ENCODE measurements at regions not wholly inside any gene's neighbourhood (a gene's known extent, or its start where the extent isn't known, plus 50 kb on each side); places are given as distances from the start of the nearest gene placed in this dataset.

- H3K4me1 ChIP-seq (ENCODE audit: control insufficient read depth, insufficient read depth, low read length), result no peaks in the 10 kb centered on the region
- no peak overlapping the region for H2AFZ ChIP-seq (ENCODE audit: control insufficient read depth, low read depth, low read length)
- RAD21 ChIA-PET (ENCODE audit: unreplicated experiment), result no interaction called here
- SMC1A ChIA-PET (ENCODE audit: uncharacterized antibody, unreplicated experiment), result no interaction called here
- no peak overlapping the region for H3K4me2 ChIP-seq (ENCODE audit: control insufficient read depth, insufficient read depth)
- H3K27me3 ChIP-seq (replicated peaks in 1 of 2; ENCODE audit: control insufficient read depth in 2 of 2, insufficient read depth in 2 of 2, low read length in 1 of 2), result no peaks in the 10 kb centered on the region
- POLR2A ChIA-PET, result no interaction called here
- intact Hi-C loops (cut with micrococcal nuclease; ENCODE audit: unreplicated experiment), result no loop called here
- no peak for FAIRE-seq
- no peak overlapping the region for H3K9ac ChIP-seq (ENCODE audit: control insufficient read depth, insufficient read depth, low read length)
- CTCF ChIA-PET, result interaction anchor here (1.0 to 1.3 kb wide), 2 partner anchors 10 to 16 kb away, joined by 3 to 4 read pairs; no protein-coding TSS in a partner anchor
- in situ Hi-C loops (cut with MboI), result no loop called here
- H3K27ac ChIP-seq (ENCODE audit: control insufficient read depth, insufficient read depth), result no peak overlapping the region
- no peak for ATAC-seq
- no peak overlapping the region for H3K4me3 ChIP-seq
- no TSS peak for BruUV-seq (replicated peaks)
- WGBS (ENCODE audit: insufficient coverage, insufficient replicate concordance, low lambda C conversion rate, missing lambda C conversion rate), result 25% methylated on average over 4 of the region's 4 CpGs
- no peaks in the 10 kb centered on the region for H3K36me3 ChIP-seq (ENCODE audit: control insufficient read depth in 2 of 2, insufficient read depth in 2 of 2, low read length in 1 of 2)
- no peak for DNase-seq (ENCODE audit: low read depth, low spot score)
- no peaks in the 10 kb centered on the region for H3K9me3 ChIP-seq (replicated peaks; ENCODE audit: control insufficient read depth, insufficient read depth, low read length)
- no peak for TF ChIP-seq FOXK2 (IDR thresholded peaks at IDR 0.05)
- no peak for TF ChIP-seq SMC3 (IDR thresholded peaks at IDR 0.05; ENCODE audit: borderline replicate concordance, low read length)
- no peak for TF ChIP-seq MYC (IDR thresholded peaks at IDR 0.05; ENCODE audit: insufficient read depth, insufficient read length, insufficient replicate concordance, low read length, severe bottlenecking)
- no peak for TF ChIP-seq CBX5 (IDR thresholded peaks at IDR 0.05; ENCODE audit: low read depth)
- no peak for TF ChIP-seq ESRRA (IDR thresholded peaks at IDR 0.05; ENCODE audit: low read length)
- no peak for TF ChIP-seq BCLAF1 (IDR thresholded peaks at IDR 0.05)
- no peak for TF ChIP-seq PAX5 (IDR thresholded peaks at IDR 0.05; ENCODE audit: borderline replicate concordance, low read depth, low read length)
- no peak for TF ChIP-seq ZBTB4 (CRISPR knock-in tag; IDR thresholded peaks at IDR 0.05)
- TF ChIP-seq MTA3 (IDR thresholded peaks at IDR 0.05; ENCODE audit: borderline replicate concordance, low read length), result no peak
- TF ChIP-seq ZBTB40 (IDR thresholded peaks at IDR 0.05; ENCODE audit: borderline replicate concordance), result no peak
- TF ChIP-seq RBBP5 (conservative IDR thresholded peaks at IDR 0.05), result no peak
- no peak for TF ChIP-seq SIX5 (IDR thresholded peaks at IDR 0.05; ENCODE audit: low read depth, low read length, severe bottlenecking)
- TF ChIP-seq STAT1 (conservative IDR thresholded peaks at IDR 0.05), result no peak
- TF ChIP-seq NFYA (IDR thresholded peaks at IDR 0.05; ENCODE audit: borderline replicate concordance, low read depth, low read length), result no peak
- no peak for TF ChIP-seq ETV6 (conservative IDR thresholded peaks at IDR 0.05 in 1 of 2, IDR thresholded peaks at IDR 0.05 in 1 of 2; ENCODE audit: borderline replicate concordance in 1 of 2, low read depth in 1 of 2)
- H4K20me1 ChIP-seq (ENCODE audit: control insufficient read depth, insufficient read depth), result no peaks in the 10 kb centered on the region
- H3K79me2 ChIP-seq (ENCODE audit: control insufficient read depth, insufficient read depth, low read length), result no peaks in the 10 kb centered on the region
Observed at GRCh38 chr3:69602112-69602511, 137.2 kb upstream of the MITF start.
